HCT116 (cell line): ENCODE measurements at regions not wholly inside any gene's neighbourhood (a gene's known extent, or its start where the extent isn't known, plus 50 kb on each side); places are given as distances from the start of the nearest gene placed in this dataset.

ENCODE experiments used
- ATAC-seq: fragments of 200-7000 bp; cut with Tn5 transposase; 2 replicates; pipeline ENCODE4 v1.9.1; 2020; ENCODE audit warnings: mild to moderate bottlenecking, moderate library complexity
- BruUV-seq: library from RNA; stranded (reverse); fragments of 400-500 nt; replicated peaks from 2 replicates; lab custom pipeline; 2021; lab: Mats Ljungman, UMichigan
- CTCF ChIA-PET: fragments of 300-600 bp; sonication (Branson Sonifier 250); formaldehyde crosslinking; loops from one replicate; lab custom pipeline; 2021; ENCODE audit warnings: antibody characterized with exemption; lab: Charles Lee
- POLR2A ChIA-PET: fragments of 300-600, 350-600 bp; sonication (Branson Sonifier 250); formaldehyde crosslinking; loops from one replicate; lab custom pipeline; 2021; ENCODE audit warnings: antibody characterized with exemption; lab: Charles Lee
- RAD21 ChIA-PET, 2 experiments: fragments of 300-600 bp; sonication (Branson Sonifier 250); formaldehyde crosslinking; loops; one replicate each; lab custom pipeline; 2023; ENCODE audit warnings: low total read pairs in 2 of 2; ENCODE audit not compliant: uncharacterized antibody in 2 of 2, unreplicated experiment in 2 of 2, low non-redundant PET in 1 of 2; lab: Charles Lee
- DNase-seq: peaks from one replicate; pipeline ENCODE4 v3.0.0-alpha.2; 2010; ENCODE audit warnings: low read depth, low spot score
- H2AFZ ChIP-seq: fragments of 200-600 bp; shearing (Covaris generic), sonication (generic); 2 replicates; pipeline ENCODE4 v1.6.1; 2017; ENCODE audit warnings: low read depth, mixed run types, mixed read lengths, antibody characterized with exemption, low read length; ENCODE audit not compliant: poor library complexity, severe bottlenecking
- H3K27ac ChIP-seq: 2 replicates; pipeline ENCODE4 v1.5.1; 2012; ENCODE audit warnings: low read depth, low read length
- H3K27me3 ChIP-seq: fragments of 200-600 bp; sonication (generic); 2 replicates; pipeline ENCODE4 v1.6.1; 2016; ENCODE audit warnings: mixed run types, low read length, mixed read lengths; ENCODE audit not compliant: insufficient read depth
- H3K36me3 ChIP-seq, 2 experiments: fragments of 200-500 bp in 1 of 2; fragments of 200-600 bp in 1 of 2; sonication (Bioruptor generic) in 1 of 2; sonication (generic) in 1 of 2; 2 replicates each; pipeline versions ENCODE4 v1.5.1 to v1.6.1; 2014 to 2016; ENCODE audit warnings: low read length in 2 of 2, inconsistent platforms in 1 of 2, mixed read lengths in 1 of 2, mixed run types in 1 of 2; ENCODE audit not compliant: insufficient read depth in 2 of 2, control insufficient read depth in 1 of 2
- H3K4me1 ChIP-seq, 2 experiments: fragments of 200-600 bp in 1 of 2; sonication (generic) in 1 of 2; 2 replicates each; pipeline versions ENCODE4 v1.5.1 to v1.6.1; 2012 to 2017; ENCODE audit warnings: low read length in 2 of 2, inconsistent platforms in 1 of 2, mild to moderate bottlenecking in 1 of 2, mixed read lengths in 1 of 2, mixed run types in 1 of 2, moderate library complexity in 1 of 2; ENCODE audit not compliant: insufficient read depth in 2 of 2, control insufficient read depth in 1 of 2
- H3K4me2 ChIP-seq: fragments of 200-600 bp; sonication (generic); 2 replicates; pipeline ENCODE4 v1.6.1; 2017; ENCODE audit warnings: mixed run types, low read length, mixed read lengths
- H3K4me3 ChIP-seq, 2 experiments: fragments of 200-600 bp in 1 of 2; sonication (generic) in 1 of 2; replicated peaks in 1 of 2; 2 replicates each; pipeline ENCODE4 v1.5.1; 2011 to 2016; ENCODE audit warnings: low read length in 2 of 2, control low read depth in 1 of 2, low read depth in 1 of 2, mild to moderate bottlenecking in 1 of 2, mixed read lengths in 1 of 2, mixed run types in 1 of 2
- H3K79me2 ChIP-seq: fragments of 200-600 bp; sonication (generic); 2 replicates; pipeline ENCODE4 v1.6.1; 2017; ENCODE audit warnings: mild to moderate bottlenecking, mixed run types, low read length, moderate library complexity, mixed read lengths; ENCODE audit not compliant: insufficient read depth
- H3K9ac ChIP-seq: fragments of 200-600 bp; sonication (generic); 2 replicates; pipeline ENCODE4 v1.6.1; 2016; ENCODE audit warnings: low read length, mixed read lengths
- H3K9me2 ChIP-seq: fragments of 200-600 bp; sonication (generic), shearing (Covaris generic); 2 replicates; pipeline ENCODE4 v1.6.1; 2017; ENCODE audit warnings: mixed run types, mild to moderate bottlenecking, moderate library complexity; ENCODE audit not compliant: insufficient read depth
- H3K9me3 ChIP-seq, 2 experiments: fragments of 200-500 bp in 1 of 2; fragments of 200-600 bp in 1 of 2; sonication (Bioruptor generic) in 1 of 2; sonication (generic) in 1 of 2; 2 replicates each; pipeline ENCODE4 v1.6.1; 2014 to 2017; ENCODE audit warnings: low read length in 2 of 2, mixed read lengths in 2 of 2, inconsistent platforms in 1 of 2, low read depth in 1 of 2, mild to moderate bottlenecking in 1 of 2, mixed run types in 1 of 2, moderate library complexity in 1 of 2; ENCODE audit not compliant: control insufficient read depth in 1 of 2, insufficient read depth in 1 of 2
- H4K20me1 ChIP-seq: fragments of 200-600 bp; sonication (generic), shearing (Covaris generic); 2 replicates; pipeline ENCODE4 v1.6.1; 2017; ENCODE audit warnings: mixed run types, mild to moderate bottlenecking, moderate library complexity; ENCODE audit not compliant: insufficient read depth
- CEBPB ChIP-seq: IDR thresholded peaks from 2 replicates; pipeline ENCODE4 v1.6.1; 2012; ENCODE audit warnings: low read depth
- EGR1 ChIP-seq: IDR thresholded peaks from 2 replicates; pipeline ENCODE4 v1.6.1; 2012; ENCODE audit warnings: low read depth
- EZH2 ChIP-seq: fragments of 200-600 bp; sonication (generic); IDR thresholded peaks from 2 replicates; pipeline ENCODE4 v1.6.1; 2017; ENCODE audit warnings: antibody characterized with exemption, mixed run types
- EZH2phosphoT487 ChIP-seq: fragments of 200-600 bp; IDR thresholded peaks from 2 replicates; pipeline ENCODE4 v1.6.1; 2018; ENCODE audit warnings: antibody characterized with exemption, borderline replicate concordance
- POLR2A ChIP-seq: IDR thresholded peaks from 2 replicates; pipeline ENCODE4 v1.7.0; 2011; ENCODE audit warnings: borderline replicate concordance; ENCODE audit not compliant: insufficient read depth, insufficient read length; ENCODE audit errors: extremely low read depth
- RAD21 ChIP-seq: IDR thresholded peaks from 2 replicates; pipeline ENCODE4 v1.6.1; 2012; ENCODE audit warnings: low read depth, mild to moderate bottlenecking
- SIN3A ChIP-seq: IDR thresholded peaks from 2 replicates; pipeline ENCODE4 v1.6.1; 2012; ENCODE audit warnings: low read depth
- SP1 ChIP-seq: IDR thresholded peaks from 2 replicates; pipeline ENCODE4 v1.6.1; 2012; ENCODE audit warnings: low read depth
- SRF ChIP-seq: IDR thresholded peaks from 2 replicates; pipeline ENCODE4 v1.6.1; 2012; ENCODE audit warnings: low read depth
- YY1 ChIP-seq: IDR thresholded peaks from 2 replicates; pipeline ENCODE4 v1.6.1; 2011; ENCODE audit warnings: low read length, low read depth, moderate library complexity, mild to moderate bottlenecking; ENCODE audit not compliant: insufficient replicate concordance; ENCODE audit errors: extremely low read depth
- ZFX ChIP-seq: fragments of 450-650 bp; IDR thresholded peaks from 2 replicates; pipeline ENCODE4 v1.6.1; 2017
- intact Hi-C: fragments of 100-400 bp; cut with micrococcal nuclease; formaldehyde crosslinking; loops from 2 replicates; pipeline ENCODE4 v1.10.0; 2022
- TF ChIP-seq, protein P1 (sequence below): IDR thresholded peaks from 2 replicates; pipeline ENCODE4 v1.6.1; 2012; ENCODE audit warnings: low read depth
- TF ChIP-seq, protein P2 (sequence below): IDR thresholded peaks from 2 replicates; pipeline ENCODE4 v1.6.1; 2012
- TF ChIP-seq, protein P3 (sequence below): IDR thresholded peaks from 2 replicates; pipeline ENCODE4 v1.6.1; 2012

DNA sequence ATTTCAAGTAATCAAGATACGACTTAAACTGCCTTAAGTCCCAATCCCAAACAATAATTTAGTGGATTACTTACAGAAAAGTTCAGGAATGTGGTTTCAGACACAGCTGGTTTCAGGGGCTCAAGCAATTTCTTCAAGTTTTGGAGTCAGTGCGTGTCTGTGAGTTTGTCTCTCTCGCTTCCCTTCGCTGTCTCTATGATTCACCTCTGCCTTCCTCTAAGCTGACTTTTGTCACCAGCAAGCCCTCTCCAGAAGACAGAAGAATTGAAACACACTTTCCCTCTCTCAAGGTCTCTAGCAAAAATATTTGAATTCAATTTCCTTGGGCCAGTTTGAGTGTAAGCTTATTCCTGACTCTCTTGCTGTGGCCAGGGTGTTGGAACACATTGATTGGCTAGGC, 392.4 kb downstream of the EDEM1 start:
- Histone ChIP-seq H3K4me1 (no peaks in the 10 kb centered on the region), H3K9me3 (no peaks in the 10 kb centered on the region), H3K4me3 (no peak overlapping the region), H3K4me2 (no peak overlapping the region), H3K9ac (no peak overlapping the region), H4K20me1 (no peaks in the 10 kb centered on the region), H3K9me2 (no peaks in the 10 kb centered on the region), H3K27ac (no peak overlapping the region), H2AFZ (no peak overlapping the region), H3K79me2 (no peaks in the 10 kb centered on the region), H3K27me3 (peaks cover 25% of the 10 kb centered on the region; the same call in 1 of the 2 replicates), H3K36me3 (no peaks in the 10 kb centered on the region)
- no TSS peak for BruUV-seq
- TF ChIP-seq EGR1, result no peak
- TF ChIP-seq SRF, result no peak
- no peak for TF ChIP-seq ZFX
- TF ChIP-seq, protein P1, sequence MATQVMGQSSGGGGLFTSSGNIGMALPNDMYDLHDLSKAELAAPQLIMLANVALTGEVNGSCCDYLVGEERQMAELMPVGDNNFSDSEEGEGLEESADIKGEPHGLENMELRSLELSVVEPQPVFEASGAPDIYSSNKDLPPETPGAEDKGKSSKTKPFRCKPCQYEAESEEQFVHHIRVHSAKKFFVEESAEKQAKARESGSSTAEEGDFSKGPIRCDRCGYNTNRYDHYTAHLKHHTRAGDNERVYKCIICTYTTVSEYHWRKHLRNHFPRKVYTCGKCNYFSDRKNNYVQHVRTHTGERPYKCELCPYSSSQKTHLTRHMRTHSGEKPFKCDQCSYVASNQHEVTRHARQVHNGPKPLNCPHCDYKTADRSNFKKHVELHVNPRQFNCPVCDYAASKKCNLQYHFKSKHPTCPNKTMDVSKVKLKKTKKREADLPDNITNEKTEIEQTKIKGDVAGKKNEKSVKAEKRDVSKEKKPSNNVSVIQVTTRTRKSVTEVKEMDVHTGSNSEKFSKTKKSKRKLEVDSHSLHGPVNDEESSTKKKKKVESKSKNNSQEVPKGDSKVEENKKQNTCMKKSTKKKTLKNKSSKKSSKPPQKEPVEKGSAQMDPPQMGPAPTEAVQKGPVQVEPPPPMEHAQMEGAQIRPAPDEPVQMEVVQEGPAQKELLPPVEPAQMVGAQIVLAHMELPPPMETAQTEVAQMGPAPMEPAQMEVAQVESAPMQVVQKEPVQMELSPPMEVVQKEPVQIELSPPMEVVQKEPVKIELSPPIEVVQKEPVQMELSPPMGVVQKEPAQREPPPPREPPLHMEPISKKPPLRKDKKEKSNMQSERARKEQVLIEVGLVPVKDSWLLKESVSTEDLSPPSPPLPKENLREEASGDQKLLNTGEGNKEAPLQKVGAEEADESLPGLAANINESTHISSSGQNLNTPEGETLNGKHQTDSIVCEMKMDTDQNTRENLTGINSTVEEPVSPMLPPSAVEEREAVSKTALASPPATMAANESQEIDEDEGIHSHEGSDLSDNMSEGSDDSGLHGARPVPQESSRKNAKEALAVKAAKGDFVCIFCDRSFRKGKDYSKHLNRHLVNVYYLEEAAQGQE, result no peak
- no peak for TF ChIP-seq POLR2A
- TF ChIP-seq SIN3A, result no peak
- no peak for TF ChIP-seq EZH2phosphoT487
- TF ChIP-seq CEBPB, result no peak
- TF ChIP-seq SP1, result no peak
- no peak for TF ChIP-seq RAD21
- no peak for TF ChIP-seq EZH2
- TF ChIP-seq, protein P2, sequence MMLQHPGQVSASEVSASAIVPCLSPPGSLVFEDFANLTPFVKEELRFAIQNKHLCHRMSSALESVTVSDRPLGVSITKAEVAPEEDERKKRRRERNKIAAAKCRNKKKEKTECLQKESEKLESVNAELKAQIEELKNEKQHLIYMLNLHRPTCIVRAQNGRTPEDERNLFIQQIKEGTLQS, result no peak
- TF ChIP-seq YY1, result no peak
- TF ChIP-seq, protein P3, sequence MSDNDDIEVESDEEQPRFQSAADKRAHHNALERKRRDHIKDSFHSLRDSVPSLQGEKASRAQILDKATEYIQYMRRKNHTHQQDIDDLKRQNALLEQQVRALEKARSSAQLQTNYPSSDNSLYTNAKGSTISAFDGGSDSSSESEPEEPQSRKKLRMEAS, result no peak
- intact Hi-C loops, result no loop called here
- DNase-seq (no peak), ATAC-seq (no peak)
- ChIA-PET CTCF (no interaction called here), POLR2A (interaction anchor here (0.7 kb wide), 1 partner anchor 16 kb away, joined by 3 read pairs; no protein-coding TSS in a partner anchor), RAD21 (no interaction called here)
